ENCODE measurements at regions not wholly inside any gene's neighbourhood (a gene's known extent, or its start where the extent isn't known, plus 50 kb on each side); places are given as distances from the start of the nearest gene placed in this dataset.
"Not testable (repeated sequence)": the region's sequence is repeated elsewhere in the genome, so short reads cannot be mapped to it uniquely, and the experiment has no call there.

DNA sequence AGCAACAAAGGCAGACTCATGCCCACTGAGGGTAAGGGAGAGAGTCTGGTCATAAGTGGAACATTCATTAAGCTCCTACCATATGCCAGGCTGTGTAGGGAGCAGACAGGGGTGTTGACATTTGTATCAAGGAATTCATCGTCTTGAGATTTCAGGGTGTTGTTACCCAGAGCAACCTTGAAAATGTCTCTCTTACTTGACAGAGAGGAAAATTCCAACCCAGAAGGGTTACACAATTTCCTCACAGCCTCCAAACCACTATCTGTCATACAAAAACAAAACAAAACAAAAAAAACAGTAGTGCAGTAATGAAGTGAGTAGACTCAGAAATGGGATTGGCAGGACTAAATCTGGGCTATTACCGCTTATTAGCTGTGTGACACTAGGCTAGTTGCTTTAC is 113.2 kb downstream of the MIAT start:
- DNase-seq = no peak

DNA sequence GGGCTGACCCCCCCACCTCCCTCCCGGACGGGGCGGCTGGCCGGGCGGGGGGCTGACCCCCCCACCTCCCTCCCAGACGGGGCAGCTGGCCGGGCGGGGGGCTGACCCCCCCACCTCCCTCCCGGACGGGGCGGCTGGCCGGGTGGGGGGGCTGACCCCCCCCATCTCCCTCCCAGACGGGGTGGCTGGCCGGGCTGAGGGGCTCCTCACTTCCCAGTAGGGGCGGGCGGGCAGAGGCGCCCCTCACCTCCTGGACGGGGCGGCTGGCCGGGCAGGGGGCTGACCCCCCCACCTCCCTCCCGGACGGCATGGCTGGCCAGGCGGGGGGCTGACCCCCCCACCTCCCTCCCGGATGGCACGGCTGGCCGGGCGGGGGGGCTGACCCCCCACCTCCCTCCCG is 115.7 kb downstream of the MIAT start:
- DNase-seq = not testable (repeated sequence)

DNA sequence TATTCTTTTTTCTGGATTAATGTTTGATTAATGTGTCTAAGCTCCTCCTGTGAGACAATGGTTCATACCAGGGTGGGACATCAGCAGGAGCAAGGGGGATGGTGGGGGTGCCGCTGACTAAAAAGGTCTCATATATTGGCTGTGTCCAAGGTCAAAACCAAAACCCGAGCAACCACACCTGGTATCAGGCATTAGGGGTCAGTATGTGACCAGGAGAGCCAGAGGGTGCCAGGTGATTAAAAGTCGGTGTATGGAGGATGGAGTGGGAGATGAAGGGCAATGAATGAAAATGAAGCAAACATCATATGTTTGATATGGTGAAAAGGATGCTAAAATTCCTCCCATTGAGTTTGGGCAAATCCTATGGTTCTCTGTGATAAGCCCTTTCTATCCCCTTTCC is 118.0 kb downstream of the MIAT start:
- no peak for DNase-seq

DNA sequence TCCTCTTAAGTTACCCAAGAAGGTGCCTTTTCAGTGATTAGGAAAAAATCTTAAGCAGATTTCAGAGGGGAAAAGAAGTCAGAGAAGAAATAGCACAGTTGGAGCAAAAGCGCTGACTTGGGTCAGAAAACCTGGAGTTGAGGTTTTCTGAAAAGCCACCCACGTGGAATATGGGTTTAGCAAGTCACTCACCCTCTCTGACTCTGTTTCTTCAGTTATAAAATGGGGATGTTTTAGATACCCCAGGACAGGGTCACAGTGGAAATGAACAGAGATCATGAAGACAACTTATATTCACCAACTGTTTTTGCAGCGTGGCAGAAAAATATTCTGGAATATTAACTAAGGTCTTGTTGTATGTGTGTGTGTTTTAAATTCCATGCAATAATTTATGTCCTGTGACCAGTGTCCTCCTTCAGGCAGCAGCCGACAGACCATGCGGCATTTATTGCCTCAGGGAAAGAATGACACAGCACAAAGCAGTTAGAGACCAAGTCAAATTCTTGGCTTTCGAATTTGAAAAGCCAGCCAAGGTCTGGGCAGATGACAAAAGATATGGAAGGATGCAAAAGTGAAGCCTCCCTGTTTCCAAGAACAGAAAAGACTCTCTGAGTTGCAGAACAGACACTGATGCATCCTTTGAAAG is 119.9 kb downstream of the MIAT start:
- no peak for DNase-seq

DNA sequence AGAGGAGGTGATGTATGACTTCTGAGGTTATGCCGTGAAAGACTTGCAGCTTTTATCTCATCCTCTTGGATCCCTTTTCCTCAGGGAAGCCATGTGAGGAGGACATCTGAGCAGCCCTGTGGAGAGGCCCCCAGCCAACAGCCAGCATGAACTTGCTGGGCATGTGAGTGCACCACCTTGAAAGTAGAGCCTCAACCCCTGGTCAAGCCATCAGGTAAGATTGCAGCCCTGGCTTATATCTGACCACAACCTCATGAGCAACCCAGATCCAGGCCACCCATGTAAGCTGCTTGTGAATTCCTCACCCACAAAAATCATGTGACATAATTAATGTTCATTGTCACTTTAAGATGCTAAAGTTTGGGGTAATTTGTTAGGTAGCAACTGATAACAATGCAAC is 121.0 kb downstream of the MIAT start:
- DNase-seq = no peak

DNA sequence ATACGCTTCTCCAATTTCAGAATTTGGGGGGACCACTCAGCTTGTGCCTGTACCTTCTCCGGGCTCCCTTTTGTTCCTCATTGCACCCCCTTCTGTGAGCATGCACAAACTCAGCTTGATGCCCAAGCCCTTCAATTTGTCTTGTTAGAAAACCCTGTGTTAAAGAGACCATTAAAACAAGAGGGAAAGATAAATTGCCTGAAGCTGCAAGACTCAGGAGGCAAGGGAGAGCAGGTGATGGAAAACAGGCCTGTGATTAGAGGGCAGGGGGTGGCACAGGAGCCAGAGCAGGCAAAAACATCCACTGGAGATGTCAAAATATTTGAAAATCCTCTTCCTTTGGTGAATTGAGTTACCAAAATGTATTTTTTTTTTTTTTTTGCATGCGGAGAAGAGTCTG is 121.7 kb downstream of the MIAT start:
- no peak for DNase-seq

- DNase-seq = no peak
These were observed 122.5 kb downstream of the MIAT start for GRCh38 chr22:26779929-26780328.

GRCh38 chr22:26780521-26780920 is 123.1 kb downstream of the MIAT start:
- DNase-seq = no peak

GRCh38 chr22:26781062-26781461 is 123.7 kb downstream of the MIAT start:
- no peak for DNase-seq

DNA sequence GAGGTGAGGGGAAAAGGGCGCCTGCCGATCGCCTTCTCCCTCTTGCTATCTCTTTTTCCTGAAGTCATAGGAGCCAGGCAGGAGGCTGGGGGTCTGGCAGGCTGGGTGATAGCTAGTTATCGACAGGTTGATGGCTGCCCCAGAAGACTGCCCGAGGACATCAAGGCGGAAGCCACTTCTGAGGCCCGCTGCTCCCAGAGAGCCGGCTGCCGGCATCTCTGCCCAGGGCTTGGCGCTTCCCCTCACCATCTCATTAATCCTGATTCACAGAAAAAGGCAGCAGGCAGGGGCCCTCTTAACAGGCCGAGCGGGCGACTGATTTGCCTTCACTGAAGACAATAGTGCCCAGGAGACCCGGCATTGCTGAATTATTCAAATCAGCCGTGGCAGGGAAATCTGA is 124.2 kb downstream of the MIAT start:
- no peak for DNase-seq

GRCh38 chr22:26783885-26784284 is 126.5 kb downstream of the MIAT start:
- DNase-seq = no peak

DNA sequence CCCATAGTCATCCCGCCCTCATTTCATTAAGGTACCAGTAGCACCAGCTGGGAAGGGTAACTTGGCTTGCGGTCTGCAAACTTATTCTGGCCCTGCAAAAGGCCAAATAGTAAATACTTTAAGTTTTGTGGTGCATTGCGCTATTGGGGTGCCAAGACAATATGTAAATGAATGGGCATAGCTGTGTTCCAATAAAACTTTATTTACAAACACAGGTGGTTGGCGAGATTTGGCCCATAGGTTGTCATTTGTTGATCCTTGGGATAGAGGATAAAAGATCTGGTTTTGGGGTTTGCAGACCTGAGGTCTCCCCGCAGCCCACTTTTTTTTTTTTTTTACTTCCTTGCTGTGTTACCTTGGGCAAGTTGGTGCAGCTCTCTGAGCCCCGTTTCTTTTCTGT is 127.4 kb downstream of the MIAT start:
- no peak for DNase-seq

DNA sequence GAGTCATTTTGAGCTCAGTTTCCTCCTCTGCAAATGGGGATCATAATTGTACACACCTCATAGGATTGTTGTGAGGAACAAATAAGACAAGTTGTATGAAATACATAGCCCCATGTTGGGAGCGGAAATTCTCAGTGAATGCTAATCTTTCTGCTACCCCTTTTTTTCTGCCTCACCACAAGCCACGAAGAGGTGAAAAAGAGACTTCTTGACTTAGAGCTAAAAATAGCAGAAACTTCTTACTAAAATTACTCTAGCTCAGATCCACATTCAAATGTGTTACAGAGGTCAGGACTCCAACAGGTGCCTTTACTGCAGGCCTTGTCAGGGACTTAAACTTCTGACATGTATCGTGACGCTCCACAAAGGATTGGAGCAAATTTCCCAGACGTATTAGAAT is 128.5 kb downstream of the MIAT start:
- no peak for DNase-seq

- DNase-seq = no peak
These were observed 129.0 kb downstream of the MIAT start for GRCh38 chr22:26786398-26786797.

DNA sequence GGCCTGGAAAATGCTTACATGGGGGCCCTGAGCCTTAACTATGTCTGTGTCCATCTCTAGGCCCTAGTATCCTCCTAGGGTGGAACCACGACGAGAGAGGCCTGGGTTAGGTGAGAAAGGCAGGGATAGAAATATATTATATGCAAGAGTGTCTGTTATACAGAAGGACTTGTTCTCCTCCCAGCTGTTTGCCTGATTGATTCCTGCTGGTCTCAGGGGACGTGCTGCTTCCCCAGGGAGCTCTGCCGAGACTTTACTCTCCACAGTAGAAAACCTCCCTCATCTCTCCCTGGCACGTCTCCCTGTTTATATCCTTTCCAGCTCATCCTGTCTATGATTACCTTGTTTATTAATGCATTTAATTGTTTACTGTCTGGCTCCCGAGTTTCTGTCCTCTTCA is 132.6 kb downstream of the MIAT start:
- no peak for DNase-seq

- DNase-seq = no peak
These were observed 135.1 kb downstream of the MIAT start for GRCh38 chr22:26792522-26792921.

DNA sequence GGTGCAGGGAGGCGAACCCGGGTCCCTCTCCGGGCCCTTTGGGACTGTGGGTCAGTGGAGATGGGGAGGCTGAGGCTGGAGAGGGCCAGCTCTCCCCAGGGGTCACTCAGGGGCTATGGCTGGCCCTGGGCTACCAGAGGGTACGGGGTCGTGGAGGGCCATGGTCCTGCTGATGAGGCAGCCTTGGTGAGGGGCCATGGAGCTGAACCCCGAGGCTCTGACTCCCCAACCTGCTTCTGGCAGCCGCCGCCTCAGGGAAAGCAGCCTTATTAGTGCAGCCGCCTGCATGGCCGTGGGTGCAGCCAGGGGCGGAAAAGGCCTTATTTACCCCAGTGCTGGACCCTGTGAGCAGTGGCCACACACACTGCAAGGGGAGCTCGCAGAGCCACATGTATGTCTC is 139.4 kb downstream of the MIAT start:
- DNase-seq = no peak

DNA sequence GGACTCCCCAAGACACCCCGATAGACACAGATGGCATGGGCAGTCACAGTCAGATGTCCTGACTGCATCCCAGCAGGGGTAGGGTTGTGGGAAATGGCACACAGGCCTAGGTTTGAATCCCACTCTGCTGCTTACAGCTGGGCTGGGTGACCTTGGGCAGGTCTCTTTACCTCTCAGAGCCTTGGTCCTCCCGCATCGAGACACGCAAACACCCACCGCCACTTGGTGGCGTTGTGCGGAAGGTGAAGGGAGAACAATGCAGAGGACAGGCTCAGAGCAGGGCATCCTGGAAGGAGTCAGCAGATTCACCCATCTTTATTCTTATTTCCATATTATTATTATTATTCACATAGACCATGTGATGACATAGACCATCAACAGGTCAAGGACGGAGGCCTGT is 140.5 kb downstream of the MIAT start:
- DNase-seq = no peak

DNA sequence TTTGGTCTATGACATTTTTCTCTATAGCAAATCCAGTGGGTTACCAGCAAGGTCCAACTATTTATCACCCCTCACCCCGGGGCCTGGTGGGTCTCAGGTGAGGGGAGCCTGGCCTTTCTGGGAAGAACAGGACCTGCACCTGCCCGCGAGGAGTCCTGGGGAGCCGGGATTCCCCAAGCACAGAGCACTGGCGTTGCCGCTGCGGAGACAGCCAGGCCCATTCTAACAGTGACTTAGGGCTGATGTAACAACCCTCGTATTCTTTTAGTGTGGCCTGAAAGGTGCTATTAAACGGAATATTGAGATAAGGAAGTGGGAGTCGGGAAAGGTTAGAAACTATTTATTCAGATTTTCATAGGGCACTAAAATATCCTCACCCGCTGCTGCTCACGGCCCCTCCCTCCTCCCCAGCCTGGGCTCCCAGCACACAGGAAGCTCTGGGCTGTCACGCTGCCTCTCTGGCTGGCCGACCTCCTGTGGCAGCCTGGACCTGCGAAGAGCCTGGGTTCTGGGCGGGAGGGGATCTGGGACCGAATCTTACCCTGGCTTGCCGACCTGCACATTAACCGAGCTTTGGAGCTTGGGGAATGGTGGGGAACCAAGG is 141.2 kb downstream of the MIAT start:
- DNase-seq = no peak

DNA sequence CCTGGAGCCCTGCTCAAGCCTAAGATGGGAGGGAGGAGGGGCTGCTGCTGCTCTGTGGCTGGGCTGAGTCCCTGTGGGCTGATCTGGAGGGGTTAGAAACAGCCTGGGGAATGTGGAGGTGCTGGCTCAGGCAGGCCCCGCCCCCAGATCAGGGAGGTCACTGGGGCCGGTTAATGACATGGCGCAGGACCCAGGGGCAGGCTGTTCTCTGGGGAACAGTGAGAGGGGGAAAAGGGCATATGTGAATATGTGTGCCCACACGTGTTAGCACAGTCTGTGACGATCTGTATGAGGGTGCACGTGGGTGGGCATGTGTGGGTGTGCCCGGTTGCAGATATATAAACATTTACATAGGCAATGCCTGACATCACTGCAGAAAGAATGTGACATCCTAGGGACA is 143.5 kb downstream of the MIAT start:
- DNase-seq = no peak

GRCh38 chr22:26801449-26801848 is 144.1 kb downstream of the MIAT start:
- DNase-seq = no peak

DNA sequence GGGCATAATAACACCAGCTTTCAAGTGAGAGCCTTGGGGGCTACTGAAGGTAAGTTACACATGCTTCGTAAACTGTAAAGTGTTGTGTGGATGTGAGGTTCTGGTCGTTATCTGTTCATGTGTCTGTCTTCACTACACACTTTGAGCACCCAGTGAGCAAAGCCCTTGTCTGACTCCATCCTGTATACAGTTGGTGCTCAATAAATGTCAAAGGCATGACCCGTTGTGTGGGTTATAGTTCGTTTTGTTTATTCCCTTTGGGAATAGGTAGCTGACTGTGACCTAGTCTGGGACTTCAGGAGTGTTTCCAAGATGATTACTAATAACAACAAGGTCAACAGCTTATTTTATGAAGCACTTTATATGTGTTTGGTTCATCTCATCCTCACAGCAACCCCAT is 146.9 kb downstream of the MIAT start:
- no peak for DNase-seq

DNA sequence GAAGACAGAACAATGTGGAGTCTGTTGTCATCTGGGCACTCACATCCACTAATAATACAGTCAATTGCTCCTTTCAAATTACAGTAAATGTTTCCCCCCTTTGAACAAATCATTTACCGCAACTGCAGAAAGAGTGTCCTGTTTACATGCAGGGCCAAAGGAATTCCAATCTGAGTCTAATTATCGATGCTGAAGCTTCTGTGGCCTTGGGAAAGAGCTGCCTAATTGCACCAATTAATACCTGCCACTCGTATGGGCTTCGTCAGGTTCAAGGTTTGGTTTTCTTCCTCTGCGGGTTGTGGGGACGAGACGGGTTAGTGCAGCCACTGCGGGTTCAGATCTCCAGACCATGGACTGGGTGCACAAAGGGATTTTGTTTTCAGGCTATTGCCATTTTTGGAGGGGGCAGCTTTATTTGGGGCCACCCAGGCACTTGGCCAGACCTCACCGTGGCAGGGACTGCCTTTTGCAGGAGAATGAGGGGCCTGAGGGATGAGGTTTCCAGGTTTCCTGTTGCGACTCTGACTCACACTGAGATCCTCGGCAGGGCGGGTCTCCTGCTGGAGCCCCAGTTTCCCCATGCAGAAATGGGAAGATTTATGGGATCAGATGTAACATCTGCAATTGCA is 147.6 kb downstream of the MIAT start:
- DNase-seq = no peak

GRCh38 chr22:26806445-26807175 is 149.2 kb downstream of the MIAT start:
- DNase-seq = no peak

Measured in NCI-H748 treated with DMSO at 0.1 percent for 48 hours (cell line).